OCI-LY3 (cell line): ENCODE measurements at regions not wholly inside any gene's neighbourhood (a gene's known extent, or its start where the extent isn't known, plus 50 kb on each side); places are given as distances from the start of the nearest gene placed in this dataset.

Experiments
- EZH2phosphoT487 ChIP-seq: fragments of 200-600 bp; shearing (Covaris generic); IDR thresholded peaks from 2 replicates; pipeline ENCODE4 v1.6.1; 2018; ENCODE audit warnings: antibody characterized with exemption, mixed run types, low read depth
- TF ChIP-seq, protein P1 (sequence below): fragments of 200-600, 300-600 bp; sonication (generic); IDR thresholded peaks from 2 replicates; pipeline ENCODE4 v1.5.1; 2014; ENCODE audit warnings: antibody characterized with exemption, low read length, low read depth

DNA sequence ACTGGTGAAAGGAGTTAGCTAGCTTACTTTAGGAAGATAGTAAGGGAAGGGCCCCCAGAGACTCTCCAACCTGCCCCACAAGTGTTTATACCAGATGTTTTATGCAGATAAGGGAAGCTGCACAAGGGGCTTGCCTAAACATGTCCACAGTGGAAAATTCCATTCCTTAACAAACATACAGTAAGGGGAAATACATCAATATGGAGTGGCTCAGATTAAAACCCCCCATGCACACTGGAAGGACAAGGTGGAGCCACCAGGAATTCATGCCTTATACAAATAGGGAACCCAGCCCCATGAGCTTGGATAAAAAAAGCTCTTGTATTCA is 106.3 kb upstream of the GPBP1 start:
- TF ChIP-seq, protein P1, sequence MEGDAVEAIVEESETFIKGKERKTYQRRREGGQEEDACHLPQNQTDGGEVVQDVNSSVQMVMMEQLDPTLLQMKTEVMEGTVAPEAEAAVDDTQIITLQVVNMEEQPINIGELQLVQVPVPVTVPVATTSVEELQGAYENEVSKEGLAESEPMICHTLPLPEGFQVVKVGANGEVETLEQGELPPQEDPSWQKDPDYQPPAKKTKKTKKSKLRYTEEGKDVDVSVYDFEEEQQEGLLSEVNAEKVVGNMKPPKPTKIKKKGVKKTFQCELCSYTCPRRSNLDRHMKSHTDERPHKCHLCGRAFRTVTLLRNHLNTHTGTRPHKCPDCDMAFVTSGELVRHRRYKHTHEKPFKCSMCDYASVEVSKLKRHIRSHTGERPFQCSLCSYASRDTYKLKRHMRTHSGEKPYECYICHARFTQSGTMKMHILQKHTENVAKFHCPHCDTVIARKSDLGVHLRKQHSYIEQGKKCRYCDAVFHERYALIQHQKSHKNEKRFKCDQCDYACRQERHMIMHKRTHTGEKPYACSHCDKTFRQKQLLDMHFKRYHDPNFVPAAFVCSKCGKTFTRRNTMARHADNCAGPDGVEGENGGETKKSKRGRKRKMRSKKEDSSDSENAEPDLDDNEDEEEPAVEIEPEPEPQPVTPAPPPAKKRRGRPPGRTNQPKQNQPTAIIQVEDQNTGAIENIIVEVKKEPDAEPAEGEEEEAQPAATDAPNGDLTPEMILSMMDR, result no peak
- no peak for TF ChIP-seq EZH2phosphoT487
